ENCODE measurements at regions not wholly inside any gene's neighbourhood (a gene's known extent, or its start where the extent isn't known, plus 50 kb on each side); places are given as distances from the start of the nearest gene placed in this dataset.

GRCh38 chr1:234760303-234760723 lies 150.3 kb upstream of the IRF2BP2 start:
- Histone ChIP-seq H3K27me3 (no peaks in the 10 kb centered on the region), H3K36me3 (no peaks in the 10 kb centered on the region), H3K27ac (no peak overlapping the region), H3K9me3 (no peaks in the 10 kb centered on the region), H3K4me3 (no peak overlapping the region), H3K4me1 (no peaks in the 10 kb centered on the region)
- TF ChIP-seq CTCF (IDR thresholded peaks at IDR 0.05) (no peak), POLR2A (IDR thresholded peaks at IDR 0.05) (no peak)
- intact Hi-C loops (cut with DNase I; ENCODE audit: low total_unique reads) = no loop called here
- DNase-seq = no peak

GRCh38 chr1:234759888-234760287 lies 149.9 kb upstream of the IRF2BP2 start:
- TF ChIP-seq POLR2A (IDR thresholded peaks at IDR 0.05) (no peak), CTCF (IDR thresholded peaks at IDR 0.05) (no peak)
- Histone ChIP-seq H3K27ac (no peak overlapping the region), H3K4me3 (no peak overlapping the region), H3K36me3 (no peaks in the 10 kb centered on the region), H3K9me3 (no peaks in the 10 kb centered on the region), H3K4me1 (no peaks in the 10 kb centered on the region), H3K27me3 (no peaks in the 10 kb centered on the region)
- intact Hi-C loops (cut with DNase I; ENCODE audit: low total_unique reads) = no loop called here
- no peak for DNase-seq

- H3K4me3 ChIP-seq = no peak overlapping the region
- TF ChIP-seq CTCF (IDR thresholded peaks at IDR 0.05) (no peak), POLR2A (IDR thresholded peaks at IDR 0.05) (no peak)
- no peak for DNase-seq
- H3K4me1 ChIP-seq = no peaks in the 10 kb centered on the region
- H3K9me3 ChIP-seq = no peaks in the 10 kb centered on the region
- no peaks in the 10 kb centered on the region for H3K27me3 ChIP-seq
- intact Hi-C loops (cut with DNase I; ENCODE audit: low total_unique reads) = no loop called here
- no peaks in the 10 kb centered on the region for H3K36me3 ChIP-seq
- no peak overlapping the region for H3K27ac ChIP-seq
Observed at GRCh38 chr1:234758851-234759250, 148.9 kb upstream of the IRF2BP2 start.

- DNase-seq = no peak
- Histone ChIP-seq H3K27ac (no peak overlapping the region), H3K9me3 (no peaks in the 10 kb centered on the region), H3K27me3 (no peaks in the 10 kb centered on the region), H3K36me3 (no peaks in the 10 kb centered on the region), H3K4me1 (no peaks in the 10 kb centered on the region), H3K4me3 (no peak overlapping the region)
- intact Hi-C loops (cut with DNase I; ENCODE audit: low total_unique reads) = no loop called here
- TF ChIP-seq POLR2A (IDR thresholded peaks at IDR 0.05) = no peak
- no peak for TF ChIP-seq CTCF (IDR thresholded peaks at IDR 0.05)
Observed at GRCh38 chr1:234756857-234757256, 146.9 kb upstream of the IRF2BP2 start.

- Histone ChIP-seq H3K4me1 (no peaks in the 10 kb centered on the region), H3K27ac (no peak overlapping the region), H3K4me3 (no peak overlapping the region), H3K27me3 (no peaks in the 10 kb centered on the region), H3K36me3 (no peaks in the 10 kb centered on the region), H3K9me3 (no peaks in the 10 kb centered on the region)
- TF ChIP-seq POLR2A (IDR thresholded peaks at IDR 0.05) = no peak
- TF ChIP-seq CTCF (IDR thresholded peaks at IDR 0.05) = no peak
- DNase-seq = no peak
- intact Hi-C loops (cut with DNase I; ENCODE audit: low total_unique reads) = no loop called here
Observed at GRCh38 chr1:234756066-234756774, 146.2 kb upstream of the IRF2BP2 start.

Data from uterus (tissue), 3 donors.